Suprapubic skin (tissue), 4 donors: ENCODE measurements at regions not wholly inside any gene's neighbourhood (a gene's known extent, or its start where the extent isn't known, plus 50 kb on each side); places are given as distances from the start of the nearest gene placed in this dataset.

Experiments
- CTCF ChIP-seq, 2 donors: fragments of 200-600 bp in 1 of 2; fragments of 450-650 bp in 1 of 2; sonication (generic) in 1 of 2; IDR thresholded peaks; one replicate each; pipeline ENCODE4 v1.5.1; 2016 to 2019; ENCODE audit warnings: antibody characterized with exemption in 2 of 2, mild to moderate bottlenecking in 1 of 2, moderate library complexity in 1 of 2
- POLR2A ChIP-seq, 2 donors: fragments of 450-650 bp; IDR thresholded peaks; one replicate each; pipeline ENCODE4 v1.6.1; 2017; ENCODE audit warnings: antibody characterized with exemption in 2 of 2, mild to moderate bottlenecking in 2 of 2, moderate library complexity in 2 of 2
- POLR2AphosphoS5 ChIP-seq, 3 donors: sonication (generic); formaldehyde crosslinking; IDR thresholded peaks; one replicate each; pipeline ENCODE4 v1.6.1; 2017; ENCODE audit warnings: antibody characterized with exemption in 3 of 3

DNA sequence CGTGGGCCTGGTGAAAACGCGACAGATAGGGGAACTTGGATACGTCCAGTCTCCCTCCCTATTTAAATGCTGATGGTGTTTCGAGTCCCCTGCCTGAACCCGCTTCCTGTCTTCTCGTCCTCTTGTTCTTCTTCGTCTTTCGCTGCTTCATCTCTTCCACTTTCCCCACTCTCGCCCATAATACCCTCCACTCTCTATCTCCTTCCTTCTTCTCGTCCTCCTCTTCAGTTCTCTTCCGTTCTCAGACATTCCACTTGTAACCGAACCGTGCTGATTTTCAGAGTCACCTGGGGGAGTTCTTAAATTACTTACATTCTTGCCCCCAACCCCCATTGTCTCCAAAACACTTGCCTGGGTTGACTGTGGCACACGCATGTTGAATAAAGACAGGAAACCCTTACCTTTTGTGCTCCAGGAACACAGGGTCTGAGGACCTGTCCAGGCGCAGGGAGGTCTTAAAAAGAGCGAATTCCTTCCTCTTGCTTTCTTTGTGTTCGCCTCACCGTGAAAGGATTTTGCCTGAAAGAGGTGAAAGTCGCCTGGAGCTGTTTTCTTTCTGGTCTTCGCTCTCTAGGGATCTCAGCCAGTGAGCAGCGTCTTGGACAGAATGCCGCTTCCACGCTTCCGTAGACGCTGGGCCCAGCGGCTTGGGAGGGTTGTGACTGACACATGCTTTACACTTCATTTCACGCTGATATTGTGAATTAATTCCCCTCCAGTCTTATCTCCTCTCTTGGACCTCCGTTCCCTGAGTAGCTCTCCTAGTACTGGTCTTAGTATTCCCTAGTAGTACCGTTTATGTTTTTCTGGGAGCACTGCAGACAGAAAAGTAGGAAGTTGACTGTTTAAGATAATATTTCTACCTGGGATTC, 184.0 kb downstream of the GPX5 start:
- no peak for TF ChIP-seq CTCF (IDR thresholded peaks at IDR 0.05)
- no peak for TF ChIP-seq POLR2AphosphoS5 (IDR thresholded peaks at IDR 0.05)
- TF ChIP-seq POLR2A (IDR thresholded peaks at IDR 0.05): no peak
